Omental fat pad (tissue), 3 donors: ENCODE measurements at regions not wholly inside any gene's neighbourhood (a gene's known extent, or its start where the extent isn't known, plus 50 kb on each side); places are given as distances from the start of the nearest gene placed in this dataset.
"Not testable (repeated sequence)": the region's sequence is repeated elsewhere in the genome, so short reads cannot be mapped to it uniquely, and the experiment has no call there.

ENCODE experiments used
- ATAC-seq: fragments of 150-250 bp; one replicate; pipeline ENCODE4 v1.9.1; 2016; ENCODE audit warnings: mild to moderate bottlenecking, moderate library complexity; ENCODE audit not compliant: low FRiP score
- DNase-seq: peaks from one replicate; pipeline ENCODE4 v3.0.0-alpha.2; 2019; ENCODE audit warnings: low spot score
- TF ChIP-seq, protein P1 (sequence below), 3 donors: fragments of 450-650 bp; IDR thresholded peaks; one replicate each; pipeline ENCODE4 v1.5.1; 2016 to 2017; ENCODE audit warnings: antibody characterized with exemption in 3 of 3, mild to moderate bottlenecking in 3 of 3, moderate library complexity in 2 of 3

DNA sequence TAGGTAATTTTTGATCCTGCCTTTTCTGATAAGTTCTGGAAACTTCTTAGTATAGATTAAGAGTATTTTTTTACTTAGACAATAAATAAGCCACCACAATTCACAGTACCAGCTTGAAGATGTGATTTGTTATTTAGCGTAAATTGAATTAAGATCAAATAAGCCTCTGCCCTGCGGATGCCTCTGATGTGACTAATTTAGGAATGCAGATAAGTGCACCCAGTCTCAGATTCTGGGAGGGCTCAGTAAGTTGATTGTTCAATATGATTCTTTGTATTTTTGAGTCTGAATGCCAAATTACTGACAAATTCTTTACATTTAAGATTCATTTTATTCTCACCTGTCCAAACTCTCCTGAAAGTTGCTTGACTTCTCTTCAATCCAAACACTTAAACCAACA is 147.5 kb downstream of the THBS2 start:
- TF ChIP-seq, protein P1, sequence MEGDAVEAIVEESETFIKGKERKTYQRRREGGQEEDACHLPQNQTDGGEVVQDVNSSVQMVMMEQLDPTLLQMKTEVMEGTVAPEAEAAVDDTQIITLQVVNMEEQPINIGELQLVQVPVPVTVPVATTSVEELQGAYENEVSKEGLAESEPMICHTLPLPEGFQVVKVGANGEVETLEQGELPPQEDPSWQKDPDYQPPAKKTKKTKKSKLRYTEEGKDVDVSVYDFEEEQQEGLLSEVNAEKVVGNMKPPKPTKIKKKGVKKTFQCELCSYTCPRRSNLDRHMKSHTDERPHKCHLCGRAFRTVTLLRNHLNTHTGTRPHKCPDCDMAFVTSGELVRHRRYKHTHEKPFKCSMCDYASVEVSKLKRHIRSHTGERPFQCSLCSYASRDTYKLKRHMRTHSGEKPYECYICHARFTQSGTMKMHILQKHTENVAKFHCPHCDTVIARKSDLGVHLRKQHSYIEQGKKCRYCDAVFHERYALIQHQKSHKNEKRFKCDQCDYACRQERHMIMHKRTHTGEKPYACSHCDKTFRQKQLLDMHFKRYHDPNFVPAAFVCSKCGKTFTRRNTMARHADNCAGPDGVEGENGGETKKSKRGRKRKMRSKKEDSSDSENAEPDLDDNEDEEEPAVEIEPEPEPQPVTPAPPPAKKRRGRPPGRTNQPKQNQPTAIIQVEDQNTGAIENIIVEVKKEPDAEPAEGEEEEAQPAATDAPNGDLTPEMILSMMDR (IDR thresholded peaks at IDR 0.05) = no peak
- DNase-seq = no peak
- ATAC-seq = no peak

GRCh38 chr6:169101981-169102380 is 151.7 kb downstream of the THBS2 start:
- TF ChIP-seq, protein P1 (IDR thresholded peaks at IDR 0.05) = no peak
- no peak for ATAC-seq
- no peak for DNase-seq

DNA sequence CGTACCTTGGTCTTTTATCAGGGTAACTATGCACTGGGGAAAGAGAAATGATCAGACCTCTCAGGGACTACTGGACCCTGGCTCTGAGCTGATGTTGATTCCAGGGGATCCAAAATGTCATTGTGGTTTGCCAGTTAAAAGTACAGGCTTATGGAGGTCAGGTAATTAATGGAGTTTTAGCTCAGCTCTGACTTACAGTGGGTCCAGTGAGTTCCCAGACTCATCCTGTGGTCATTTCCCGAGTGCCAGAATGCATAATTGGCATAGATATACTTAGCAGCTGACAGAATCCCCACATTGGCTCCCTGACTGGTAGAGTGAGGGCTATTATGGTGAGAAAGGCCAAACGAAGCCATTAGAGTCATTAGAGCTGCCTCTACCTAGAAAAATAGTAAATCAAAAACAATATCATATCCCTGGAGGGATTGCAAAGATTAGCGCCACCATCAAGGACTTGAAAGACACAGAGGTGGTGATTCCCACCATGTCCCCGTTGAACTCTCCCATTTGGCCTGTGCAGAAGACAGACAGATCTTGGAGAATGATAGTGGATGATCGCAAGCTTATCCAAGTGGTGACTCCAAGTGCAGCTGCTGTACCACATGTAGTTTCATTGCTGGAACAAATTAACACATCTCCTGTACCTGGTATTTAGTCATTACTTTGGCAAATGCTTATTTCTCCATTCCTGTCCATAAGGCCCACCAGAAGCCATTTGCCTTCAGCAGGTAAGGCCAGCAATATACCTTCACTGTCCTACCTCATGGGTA is 152.4 kb downstream of the THBS2 start:
- ATAC-seq (no peak), DNase-seq (no peak)
- TF ChIP-seq, protein P1 (IDR thresholded peaks at IDR 0.05) = no peak

DNA sequence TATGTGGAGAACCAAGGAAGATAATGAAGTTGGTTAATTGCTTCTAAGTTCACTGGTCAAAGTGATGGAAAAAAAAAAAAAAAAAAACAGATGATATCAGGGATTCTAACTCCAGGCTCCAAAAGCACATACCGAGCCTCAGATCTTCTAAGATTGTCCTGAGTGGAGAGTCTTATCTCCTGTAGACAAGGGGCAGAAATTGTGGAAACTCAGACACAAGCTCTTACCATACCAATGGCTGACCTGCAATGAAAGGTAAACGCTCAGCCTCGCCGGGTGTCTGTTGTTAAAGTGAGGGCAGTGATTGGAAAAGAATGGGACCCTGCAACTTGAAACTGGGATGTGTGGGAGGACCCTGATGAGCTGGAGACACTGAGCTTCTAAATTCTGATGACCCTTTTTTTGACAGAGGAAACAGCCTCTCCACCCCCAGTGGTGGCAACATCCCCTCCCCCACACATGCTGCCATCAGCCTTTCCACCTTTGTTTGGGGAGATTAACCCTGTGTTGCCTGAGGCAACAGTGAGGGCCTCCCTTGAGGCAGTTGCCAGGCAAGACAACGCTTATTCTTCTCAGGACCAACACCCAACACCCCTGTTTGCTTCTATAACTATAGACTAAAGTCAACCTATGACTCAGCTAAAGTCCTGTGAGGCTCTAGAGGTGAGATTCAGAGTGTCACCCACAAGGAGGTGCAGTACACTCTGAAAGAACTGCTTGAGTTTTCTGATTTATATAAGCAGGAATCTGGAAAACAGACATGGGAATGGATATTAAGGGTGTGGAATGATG is 154.0 kb downstream of the THBS2 start:
- TF ChIP-seq, protein P1 (IDR thresholded peaks at IDR 0.05) = no peak
- no peak for DNase-seq
- no peak for ATAC-seq

- not testable (repeated sequence) for DNase-seq, ATAC-seq
Observed at GRCh38 chr6:169098651-169099050, 155.0 kb downstream of the THBS2 start.

DNA sequence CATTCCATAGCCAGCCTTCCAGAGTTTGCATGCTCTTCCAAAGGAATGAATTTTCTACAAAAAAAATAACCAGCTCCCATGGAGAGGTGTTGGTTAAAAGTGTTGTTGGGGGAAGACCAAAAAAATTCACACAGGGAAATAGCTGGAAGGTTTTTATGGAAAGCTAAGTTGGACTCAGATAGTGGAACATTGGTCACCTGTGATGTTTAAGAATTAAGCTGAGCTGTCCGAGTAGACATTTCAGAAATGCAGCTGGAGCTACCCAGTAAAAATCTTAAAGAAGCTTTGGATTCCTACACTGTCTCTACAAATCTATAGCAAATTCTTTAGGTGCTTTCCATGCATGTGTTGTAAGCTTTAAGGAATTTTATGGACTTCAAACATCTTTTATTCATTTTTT is 155.5 kb downstream of the THBS2 start:
- TF ChIP-seq, protein P1 (IDR thresholded peaks at IDR 0.05) = no peak
- DNase-seq = no peak
- no peak for ATAC-seq

DNA sequence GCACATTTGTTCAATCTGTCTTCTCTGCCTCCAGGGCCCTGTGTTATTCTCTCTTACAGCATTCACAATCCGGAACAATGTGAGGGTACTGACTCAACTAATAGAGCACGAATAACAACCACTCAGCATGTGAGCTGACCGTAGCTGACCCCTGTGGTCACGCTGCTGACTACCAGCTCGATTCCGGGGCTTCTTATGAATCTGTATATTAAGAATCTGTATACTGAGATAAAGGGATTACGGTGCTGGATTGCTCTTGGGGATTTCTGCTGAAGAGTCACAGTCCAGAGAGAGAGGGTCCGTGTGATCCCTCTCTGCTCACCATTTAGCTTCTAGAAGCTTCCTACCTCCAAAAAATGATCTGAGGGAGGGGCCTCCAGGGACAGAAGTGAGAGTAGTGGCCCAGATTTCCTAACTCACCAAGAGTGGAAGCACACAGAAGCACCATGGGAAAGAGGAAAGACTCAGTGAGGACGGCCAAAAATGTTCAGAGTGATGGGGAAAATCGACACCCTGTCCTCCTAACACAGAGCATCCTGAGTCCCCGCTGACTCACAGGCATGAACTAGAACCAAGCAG is 156.2 kb downstream of the THBS2 start:
- TF ChIP-seq, protein P1 (IDR thresholded peaks at IDR 0.05) = no peak
- DNase-seq = no peak
- no peak for ATAC-seq
